ENCODE measurements at regions not wholly inside any gene's neighbourhood (a gene's known extent, or its start where the extent isn't known, plus 50 kb on each side); places are given as distances from the start of the nearest gene placed in this dataset.

GRCh38 chr2:235381261-235381912 is 112.5 kb upstream of the AGAP1 start:
- no peak overlapping the region for H3K27ac ChIP-seq (ENCODE audit: extremely low read depth, low read depth, low read length)
- ChIA-PET POLR2A (no interaction called here), CTCF (interaction anchor here (0.7 kb wide), 2 partner anchors 45 to 265 kb away, joined by 3 to 5 read pairs; no protein-coding TSS in a partner anchor)
- no peaks in the 10 kb centered on the region for H3K9me3 ChIP-seq (ENCODE audit: control insufficient read depth, insufficient read depth, low read depth, low read length)
- no peak overlapping the region for H3K4me3 ChIP-seq (ENCODE audit: low read depth, low read length)
- H3K36me3 ChIP-seq (ENCODE audit: control insufficient read depth in 2 of 2, insufficient read depth in 1 of 2, low read length in 2 of 2) = no peaks in the 10 kb centered on the region
- TF ChIP-seq EGR2 (tag by site-specific recombination; IDR thresholded peaks at IDR 0.05; ENCODE audit: low read depth) = peak; percentile 76; the same call in 1 of the 2 replicates
- TF ChIP-seq ZFHX2 (tag by site-specific recombination; conservative IDR thresholded peaks at IDR 0.05) = peak; percentile 55
- no peak for TF ChIP-seq ZNF132 (tag by site-specific recombination; IDR thresholded peaks at IDR 0.05; ENCODE audit: borderline replicate concordance)
- TF ChIP-seq BCL11A (tag by site-specific recombination; IDR thresholded peaks at IDR 0.05; ENCODE audit: low read depth) = no peak
- TF ChIP-seq SETDB1 (IDR thresholded peaks at IDR 0.05; ENCODE audit: insufficient read length, low read length) = no peak
- TF ChIP-seq ZNF707 (tag by site-specific recombination; IDR thresholded peaks at IDR 0.05) = no peak
- TF ChIP-seq ATF2 (tag by site-specific recombination; IDR thresholded peaks at IDR 0.05; ENCODE audit: low read depth) = no peak
- TF ChIP-seq ZBTB11 (tag by site-specific recombination; conservative IDR thresholded peaks at IDR 0.05; ENCODE audit: low read depth) = no peak
- TF ChIP-seq ZFP41 (tag by site-specific recombination; IDR thresholded peaks at IDR 0.05; ENCODE audit: borderline replicate concordance) = no peak
- TF ChIP-seq ZNF391 (tag by site-specific recombination; IDR thresholded peaks at IDR 0.05; ENCODE audit: borderline replicate concordance, low read depth) = no peak
- TF ChIP-seq ZNF580 (tag by site-specific recombination; IDR thresholded peaks at IDR 0.05) = no peak
- no peak for TF ChIP-seq ZBTB7A (tag by site-specific recombination; IDR thresholded peaks at IDR 0.05; ENCODE audit: low read depth)
- no peak for TF ChIP-seq ZIC2 (tag by site-specific recombination; IDR thresholded peaks at IDR 0.05)
- H3K4me1 ChIP-seq (ENCODE audit: control insufficient read depth, insufficient read depth, low read length) = no peaks in the 10 kb centered on the region

- TF ChIP-seq ZNF10 (tag by site-specific recombination; IDR thresholded peaks at IDR 0.05) (0 out of 2 replicates have a peak, but pooled peaks have one; percentile 59), MZF1 (tag by site-specific recombination; IDR thresholded peaks at IDR 0.05; ENCODE audit: borderline replicate concordance) (no peak)
- CTCF ChIA-PET = no interaction called here
- Histone ChIP-seq H3K4me3 (ENCODE audit: low read depth, low read length) (no peak overlapping the region), H3K4me1 (ENCODE audit: control insufficient read depth, insufficient read depth, low read length) (no peaks in the 10 kb centered on the region), H3K27ac (ENCODE audit: extremely low read depth, low read depth, low read length) (no peak overlapping the region), H3K36me3 (ENCODE audit: control insufficient read depth in 2 of 2, insufficient read depth in 1 of 2, low read length in 2 of 2) (no peaks in the 10 kb centered on the region), H3K9me3 (ENCODE audit: control insufficient read depth, insufficient read depth, low read depth, low read length) (no peaks in the 10 kb centered on the region)
- POLR2A ChIA-PET = no interaction called here
These were observed 111.7 kb upstream of the AGAP1 start for GRCh38 chr2:235382179-235382578.

GRCh38 chr2:235382601-235383000 is 111.2 kb upstream of the AGAP1 start:
- H3K27ac ChIP-seq (ENCODE audit: extremely low read depth, low read depth, low read length) = no peak overlapping the region
- H3K36me3 ChIP-seq (ENCODE audit: control insufficient read depth in 2 of 2, insufficient read depth in 1 of 2, low read length in 2 of 2) = no peaks in the 10 kb centered on the region
- no peaks in the 10 kb centered on the region for H3K9me3 ChIP-seq (ENCODE audit: control insufficient read depth, insufficient read depth, low read depth, low read length)
- ChIA-PET CTCF (no interaction called here), POLR2A (no interaction called here)
- no peaks in the 10 kb centered on the region for H3K4me1 ChIP-seq (ENCODE audit: control insufficient read depth, insufficient read depth, low read length)
- H3K4me3 ChIP-seq (ENCODE audit: low read depth, low read length) = no peak overlapping the region
- no peak for TF ChIP-seq ZNF624 (tag by site-specific recombination; IDR thresholded peaks at IDR 0.05)
- TF ChIP-seq KLF1 (tag by site-specific recombination; IDR thresholded peaks at IDR 0.05) = no peak
- TF ChIP-seq ZNF561 (tag by site-specific recombination; IDR thresholded peaks at IDR 0.05; ENCODE audit: borderline replicate concordance) = no peak
- no peak for TF ChIP-seq ZNF514 (tag by site-specific recombination; IDR thresholded peaks at IDR 0.05)
- TF ChIP-seq ZNF18 (tag by site-specific recombination; IDR thresholded peaks at IDR 0.05) = no peak
- no peak for TF ChIP-seq ZNF521 (tag by site-specific recombination; IDR thresholded peaks at IDR 0.05)
- no peak for TF ChIP-seq ZNF10 (tag by site-specific recombination; IDR thresholded peaks at IDR 0.05)
- no peak for TF ChIP-seq ZNF692 (tag by site-specific recombination; IDR thresholded peaks at IDR 0.05)
- TF ChIP-seq ZNF266 (tag by site-specific recombination; IDR thresholded peaks at IDR 0.05; ENCODE audit: low read depth) = no peak
- no peak for TF ChIP-seq ZNF335 (tag by site-specific recombination; conservative IDR thresholded peaks at IDR 0.05)

Measured in HEK293 (cell line).